Globus pallidus (tissue), 1 donor: ENCODE measurements at regions not wholly inside any gene's neighbourhood (a gene's known extent, or its start where the extent isn't known, plus 50 kb on each side); places are given as distances from the start of the nearest gene placed in this dataset.
"Not testable (repeated sequence)": the region's sequence is repeated elsewhere in the genome, so short reads cannot be mapped to it uniquely, and the experiment has no call there.

ENCODE experiments used
- DNase-seq: peaks from one replicate; pipeline ENCODE4 v3.0.0-alpha.2; 2015; ENCODE audit warnings: low spot score

DNA sequence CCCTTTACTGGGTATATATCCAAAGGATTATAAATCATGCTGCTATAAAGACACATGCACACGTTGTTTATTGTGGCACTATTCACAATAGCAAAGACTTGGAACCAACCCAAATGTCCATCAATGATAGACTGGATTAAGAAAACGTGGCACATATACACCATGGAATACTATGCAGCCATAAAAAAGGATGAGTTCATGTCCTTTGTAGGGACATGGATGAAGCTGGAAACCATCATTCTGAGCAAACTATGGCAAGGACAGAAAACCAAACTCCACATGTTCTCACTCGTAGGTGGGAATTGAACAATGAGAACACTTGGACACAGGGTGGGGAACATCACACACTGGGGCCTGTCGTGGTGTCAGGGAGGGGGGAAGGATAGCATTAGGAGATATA lies 59.2 kb downstream of the CXorf49B start:
- not testable (repeated sequence) for DNase-seq

DNA sequence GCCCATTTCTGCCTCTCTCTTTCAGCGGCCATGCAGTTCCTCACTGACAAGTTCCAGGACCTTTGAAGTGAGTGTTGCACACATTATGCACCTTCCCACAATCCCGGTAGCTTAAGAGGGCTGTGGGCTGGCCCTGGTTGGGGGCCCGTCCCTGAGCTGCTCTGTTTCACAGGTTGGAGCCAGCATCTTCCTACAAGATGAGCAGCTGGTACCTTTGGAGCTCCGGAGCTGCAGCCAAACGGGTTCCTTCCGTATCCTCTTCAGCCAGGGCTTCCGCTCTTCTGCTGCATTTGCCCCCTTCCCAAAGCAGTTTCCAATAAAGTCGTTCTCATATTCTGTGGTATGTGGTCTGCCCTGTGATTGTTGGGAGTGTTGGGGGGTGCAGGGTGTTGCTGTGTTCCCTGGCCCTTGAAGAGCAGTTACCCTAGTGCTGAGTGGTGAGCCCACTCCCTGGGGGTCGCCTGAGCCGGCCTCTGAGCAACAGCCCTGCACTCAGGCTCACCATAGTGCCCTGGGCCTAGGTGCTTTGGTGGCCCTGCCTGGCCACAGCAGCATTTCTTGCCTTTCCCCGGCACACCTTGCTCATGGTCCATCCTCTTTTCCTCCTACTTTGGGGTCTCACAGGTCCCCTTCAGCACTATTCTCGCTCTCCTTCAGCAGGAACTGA lies 60.4 kb downstream of the CXorf49B start:
- no peak for DNase-seq

DNA sequence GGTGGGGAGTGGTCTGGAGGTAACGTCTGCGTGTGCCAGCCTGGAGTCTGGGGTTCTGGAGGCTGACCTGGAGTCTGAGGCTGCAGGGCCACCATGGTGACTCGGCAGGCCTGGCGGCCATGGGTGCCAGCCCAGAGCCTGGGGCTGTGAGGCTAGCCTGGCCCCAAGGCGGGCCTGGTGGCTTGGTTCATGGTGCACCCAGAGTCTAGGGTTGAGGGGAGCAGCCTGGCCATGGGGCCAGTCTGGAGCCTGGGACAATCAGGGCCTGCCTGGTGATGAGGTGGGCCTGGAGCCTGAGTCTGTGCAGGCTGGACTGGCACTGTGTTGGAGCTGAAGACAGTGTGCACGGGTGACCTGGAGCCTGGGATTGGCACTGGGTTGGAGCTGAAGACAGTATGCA lies 64.9 kb downstream of the CXorf49B start:
- DNase-seq, result no peak

- DNase-seq, result not testable (repeated sequence)
Measured at GRCh38 chrX:71838092-71838491, 72.6 kb upstream of the NHSL2 start.

DNA sequence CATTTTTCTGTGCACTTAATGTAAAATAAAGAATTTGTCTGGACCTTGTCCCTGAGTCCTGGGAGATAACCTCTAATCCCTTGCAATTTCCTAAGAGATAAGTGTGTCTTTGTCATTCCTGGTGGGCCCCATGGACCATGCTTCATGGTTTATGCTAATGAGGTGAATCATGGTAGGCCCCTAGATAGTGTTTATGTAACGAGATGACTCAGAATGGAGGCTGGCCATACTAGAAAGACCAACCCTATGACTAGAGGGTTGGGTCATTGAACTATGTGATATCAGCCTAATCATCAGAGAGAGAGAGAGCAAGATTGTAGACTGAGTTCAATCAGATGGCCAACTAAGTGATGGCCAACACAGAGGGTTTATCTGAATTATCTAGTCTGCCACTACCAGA lies 64.2 kb upstream of the NHSL2 start:
- no peak for DNase-seq

DNA sequence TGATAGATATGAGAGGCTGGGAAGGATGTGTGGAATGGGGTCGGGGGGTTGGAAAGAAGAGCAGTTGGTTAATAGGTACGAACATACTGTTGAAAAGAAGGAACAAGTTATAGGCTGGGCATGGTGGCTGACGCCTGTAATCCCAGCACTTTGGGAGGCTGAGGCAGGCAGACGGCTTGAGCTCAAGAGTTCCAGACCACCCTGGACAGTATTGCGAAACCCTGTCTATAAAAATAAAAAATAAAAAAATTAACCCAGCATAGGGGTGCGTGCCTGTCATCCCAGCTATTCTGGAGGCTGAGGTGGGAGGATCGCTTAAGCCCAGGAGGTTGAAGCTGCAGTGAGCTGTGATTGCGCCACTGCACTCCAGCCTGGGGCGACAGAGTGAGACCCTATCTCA lies 58.5 kb upstream of the NHSL2 start:
- DNase-seq, result no peak

DNA sequence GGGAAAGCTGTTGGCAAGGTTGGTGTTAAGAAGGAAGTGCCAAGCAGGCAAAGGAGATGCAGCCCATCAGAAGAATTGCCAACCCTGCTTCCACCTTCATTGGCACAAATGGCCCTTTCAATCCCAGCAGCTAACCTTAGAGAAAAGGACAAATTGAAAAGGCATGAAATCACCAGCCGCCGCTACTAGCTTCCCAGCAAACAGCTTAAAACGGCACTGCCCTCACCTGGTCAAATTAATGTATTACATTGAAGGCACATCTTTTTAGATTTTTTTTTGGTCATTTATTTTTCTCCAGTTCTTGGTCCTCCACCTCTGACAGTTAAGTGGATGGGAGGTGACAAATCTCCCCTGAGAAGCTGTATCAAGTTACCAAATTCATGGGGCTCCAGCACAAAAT lies 51.0 kb upstream of the NHSL2 start:
- DNase-seq, result peak; percentile 30
